ENCODE measurements at regions not wholly inside any gene's neighbourhood (a gene's known extent, or its start where the extent isn't known, plus 50 kb on each side); places are given as distances from the start of the nearest gene placed in this dataset.

DNA sequence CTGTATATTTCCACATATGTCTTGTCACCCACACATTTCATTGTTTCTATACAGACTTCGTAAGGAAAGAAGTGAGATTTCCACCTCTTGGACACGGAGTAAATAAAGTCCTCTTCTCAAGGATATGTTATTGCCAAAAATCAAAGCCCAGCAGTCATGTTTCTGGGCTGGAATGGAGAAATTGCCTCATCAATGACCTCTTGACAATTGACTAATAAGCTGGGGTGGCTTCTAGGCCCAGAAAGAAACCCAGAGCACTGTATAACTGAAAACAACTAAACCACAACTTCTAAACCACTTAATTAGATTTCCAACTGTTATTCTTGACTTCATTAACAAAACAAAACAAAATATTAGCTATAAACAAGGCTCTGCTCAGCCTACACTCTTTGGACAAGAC lies 56.4 kb upstream of the SLC24A5 start:
- Histone ChIP-seq H3K9me3 (ENCODE audit: insufficient read depth, low read length, severe bottlenecking) (no peaks in the 10 kb centered on the region), H3K27me3 (ENCODE audit: insufficient read depth, low read length, poor library complexity) (peaks cover 4% of the 10 kb centered on the region), H3K4me1 (ENCODE audit: insufficient read depth, low read length) (no peaks in the 10 kb centered on the region), H3K4me2 (ENCODE audit: insufficient read depth, low read length) (no peak overlapping the region), H2AFZ (ENCODE audit: low read depth, low read length) (no peak overlapping the region), H3K79me2 (ENCODE audit: insufficient read depth, low read length) (no peaks in the 10 kb centered on the region), H4K20me1 (ENCODE audit: insufficient read depth, low read length) (no peaks in the 10 kb centered on the region), H3K9ac (ENCODE audit: low read depth, low read length) (no peak overlapping the region), H3K36me3 (ENCODE audit: insufficient read depth, low read length) (no peaks in the 10 kb centered on the region), H3K27ac (ENCODE audit: low read length) (no peak overlapping the region), H3K4me3 (ENCODE audit: low read depth in 1 of 2, low read length in 2 of 2) (no peak overlapping the region)
- no peak for ATAC-seq (ENCODE audit: insufficient read depth, low read depth)
- DNase-seq, result no peak
- TF ChIP-seq CTCF (IDR thresholded peaks at IDR 0.05; ENCODE audit: borderline replicate concordance, extremely low read depth, low read length, poor library complexity, severe bottlenecking), result no peak
- TF ChIP-seq EZH2 (IDR thresholded peaks at IDR 0.05; ENCODE audit: borderline replicate concordance, low read depth, low read length, severe bottlenecking), result no peak

DNA sequence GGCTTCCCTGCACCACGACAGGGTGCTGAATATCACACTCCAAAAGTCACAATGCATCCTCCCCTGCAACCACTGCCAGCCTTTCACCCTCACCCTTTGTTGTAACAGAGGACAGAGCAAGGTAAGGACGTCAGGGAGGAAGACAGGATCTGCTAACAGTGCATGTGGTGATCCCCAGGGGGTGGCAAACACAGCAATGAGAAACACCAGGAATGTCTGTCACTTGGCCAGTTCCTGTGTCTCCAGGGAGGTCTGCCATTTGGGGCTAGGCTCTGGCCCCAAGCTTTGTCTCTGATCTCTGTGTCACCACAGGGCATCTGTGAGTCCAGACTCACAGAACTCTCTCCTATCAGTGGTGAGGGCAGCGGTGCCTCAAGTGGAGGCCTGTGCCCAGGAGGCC lies 54.3 kb upstream of the SLC24A5 start:
- peaks cover 4% of the 10 kb centered on the region for H3K27me3 ChIP-seq (ENCODE audit: insufficient read depth, low read length, poor library complexity)
- no peaks in the 10 kb centered on the region for H3K4me1 ChIP-seq (ENCODE audit: insufficient read depth, low read length)
- no peak overlapping the region for H3K4me3 ChIP-seq (ENCODE audit: low read depth in 1 of 2, low read length in 2 of 2)
- TF ChIP-seq CTCF (IDR thresholded peaks at IDR 0.05; ENCODE audit: borderline replicate concordance, extremely low read depth, low read length, poor library complexity, severe bottlenecking) (no peak), EZH2 (IDR thresholded peaks at IDR 0.05; ENCODE audit: borderline replicate concordance, low read depth, low read length, severe bottlenecking) (no peak)
- H3K9me3 ChIP-seq (ENCODE audit: insufficient read depth, low read length, severe bottlenecking), result no peaks in the 10 kb centered on the region
- no peak for DNase-seq
- H3K79me2 ChIP-seq (ENCODE audit: insufficient read depth, low read length), result no peaks in the 10 kb centered on the region
- H3K27ac ChIP-seq (ENCODE audit: low read length), result no peak overlapping the region
- no peak overlapping the region for H3K9ac ChIP-seq (ENCODE audit: low read depth, low read length)
- no peaks in the 10 kb centered on the region for H3K36me3 ChIP-seq (ENCODE audit: insufficient read depth, low read length)
- ATAC-seq (ENCODE audit: insufficient read depth, low read depth), result no peak
- no peaks in the 10 kb centered on the region for H4K20me1 ChIP-seq (ENCODE audit: insufficient read depth, low read length)
- no peak overlapping the region for H2AFZ ChIP-seq (ENCODE audit: low read depth, low read length)
- H3K4me2 ChIP-seq (ENCODE audit: insufficient read depth, low read length), result no peak overlapping the region

Data from DND-41 (cell line).